Esophagus squamous epithelium (tissue), 5 donors: ENCODE measurements at regions not wholly inside any gene's neighbourhood (a gene's known extent, or its start where the extent isn't known, plus 50 kb on each side); places are given as distances from the start of the nearest gene placed in this dataset.
"Not testable (repeated sequence)": the region's sequence is repeated elsewhere in the genome, so short reads cannot be mapped to it uniquely, and the experiment has no call there.

Experiments used
- DNase-seq: peaks from one replicate; lab custom pipeline; 2025; lab: John Stamatoyannopoulos, UW
- H3K27ac ChIP-seq, 4 donors: fragments of 200-600 bp; sonication (generic); one replicate each; pipeline ENCODE4 v1.5.1; 2016 to 2019; ENCODE audit warnings: mild to moderate bottlenecking in 1 of 4
- H3K27me3 ChIP-seq, 4 donors: fragments of 200-600 bp; sonication (generic); 1 replicate in 3 of 4; 2 replicates in 1 of 4; pipeline versions ENCODE4 v1.5.1 to v1.6.0; 2017 to 2021; ENCODE audit warnings: antibody characterized with exemption in 1 of 4
- H3K36me3 ChIP-seq, 3 donors: fragments of 200-600 bp; sonication (generic); one replicate each; pipeline ENCODE4 v1.5.1; 2016 to 2019
- H3K4me1 ChIP-seq, 3 donors: fragments of 200-600 bp; sonication (generic); one replicate each; pipeline ENCODE4 v1.5.1; 2017 to 2019
- H3K4me3 ChIP-seq, 4 donors: fragments of 200-600 bp; sonication (generic); 1 replicate in 3 of 4; 2 replicates in 1 of 4; pipeline ENCODE4 v1.5.1; 2016 to 2019; ENCODE audit warnings: mild to moderate bottlenecking in 2 of 4, moderate library complexity in 1 of 4
- H3K9me3 ChIP-seq, 3 donors: fragments of 200-600 bp; sonication (generic); one replicate each; pipeline ENCODE4 v1.5.1; 2016 to 2019
- POLR2A ChIP-seq, 4 donors: fragments of 450-650 bp; IDR thresholded peaks; one replicate each; pipeline ENCODE4 v1.6.1; 2017; ENCODE audit warnings: antibody characterized with exemption in 4 of 4, mild to moderate bottlenecking in 4 of 4, moderate library complexity in 3 of 4
- whole genome bisulfite sequencing, 2 donors: methylation state at CpG; one replicate each; pipeline ENCODE4 v1.1.5; 2018; 5-methylcytosine and 5-hydroxymethylcytosine counted together
- intact Hi-C: fragments of 100-400 bp; cut with DNase I; formaldehyde crosslinking; loops from one replicate; pipeline ENCODE4 v1.15.0; 2022
- TF ChIP-seq, protein P1 (sequence below), 6 experiments: fragments of 450-650 bp in 4 of 6; fragments of 200-600 bp in 2 of 6; sonication (generic) in 2 of 6; IDR thresholded peaks; one replicate each; pipeline ENCODE4 v1.5.1; 2016 to 2019; ENCODE audit warnings: antibody characterized with exemption in 6 of 6, mild to moderate bottlenecking in 4 of 6, moderate library complexity in 4 of 6
- donor health status: DM: yes; HTN: yes; CAD: no.

DNA sequence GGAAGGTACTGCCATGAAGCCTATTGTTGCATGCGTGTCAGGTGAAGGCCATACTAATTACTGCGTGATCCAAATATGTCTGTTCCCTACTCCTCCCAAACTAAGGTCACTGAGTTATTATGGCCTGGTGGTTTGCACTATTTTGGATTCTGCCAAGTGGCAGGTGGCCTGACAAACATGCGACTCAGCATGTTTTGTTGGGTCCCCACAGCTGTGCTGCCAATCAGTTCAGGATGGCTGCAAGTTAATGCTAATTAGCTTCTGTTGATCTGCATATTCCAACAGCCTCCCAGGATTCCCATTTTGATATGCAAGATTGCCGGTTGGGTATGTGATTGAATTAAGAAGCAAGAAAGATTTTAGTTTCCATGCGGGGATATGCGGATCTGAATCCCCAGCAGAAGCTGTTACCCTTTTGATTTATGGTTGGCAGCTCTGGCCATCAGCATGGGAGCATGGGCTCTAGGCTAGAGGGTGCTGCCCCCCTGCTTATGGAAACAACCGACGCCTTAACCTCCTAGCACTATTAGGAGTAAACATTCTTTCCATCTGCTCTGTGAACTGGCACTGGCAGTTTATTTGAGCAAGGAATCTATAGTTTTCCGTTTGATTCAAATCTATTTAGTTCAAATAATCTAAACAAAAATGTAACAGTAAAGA is 429.8 kb upstream of the C1orf87 start:
- Histone ChIP-seq H3K36me3 (no peaks in the 10 kb centered on the region), H3K4me1 (no peaks in the 10 kb centered on the region), H3K9me3 (no peaks in the 10 kb centered on the region), H3K27ac (no peak overlapping the region), H3K4me3 (no peak overlapping the region), H3K27me3 (no peaks in the 10 kb centered on the region)
- TF ChIP-seq, protein P1, sequence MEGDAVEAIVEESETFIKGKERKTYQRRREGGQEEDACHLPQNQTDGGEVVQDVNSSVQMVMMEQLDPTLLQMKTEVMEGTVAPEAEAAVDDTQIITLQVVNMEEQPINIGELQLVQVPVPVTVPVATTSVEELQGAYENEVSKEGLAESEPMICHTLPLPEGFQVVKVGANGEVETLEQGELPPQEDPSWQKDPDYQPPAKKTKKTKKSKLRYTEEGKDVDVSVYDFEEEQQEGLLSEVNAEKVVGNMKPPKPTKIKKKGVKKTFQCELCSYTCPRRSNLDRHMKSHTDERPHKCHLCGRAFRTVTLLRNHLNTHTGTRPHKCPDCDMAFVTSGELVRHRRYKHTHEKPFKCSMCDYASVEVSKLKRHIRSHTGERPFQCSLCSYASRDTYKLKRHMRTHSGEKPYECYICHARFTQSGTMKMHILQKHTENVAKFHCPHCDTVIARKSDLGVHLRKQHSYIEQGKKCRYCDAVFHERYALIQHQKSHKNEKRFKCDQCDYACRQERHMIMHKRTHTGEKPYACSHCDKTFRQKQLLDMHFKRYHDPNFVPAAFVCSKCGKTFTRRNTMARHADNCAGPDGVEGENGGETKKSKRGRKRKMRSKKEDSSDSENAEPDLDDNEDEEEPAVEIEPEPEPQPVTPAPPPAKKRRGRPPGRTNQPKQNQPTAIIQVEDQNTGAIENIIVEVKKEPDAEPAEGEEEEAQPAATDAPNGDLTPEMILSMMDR (IDR thresholded peaks at IDR 0.05): no peak
- TF ChIP-seq POLR2A (IDR thresholded peaks at IDR 0.05): no peak
- intact Hi-C loops: no loop called here
- DNase-seq: no peak
- 65 to 76% methylated on average over 6 to 9 of the region's 9 CpGs for whole genome bisulfite sequencing, 2 donors

DNA sequence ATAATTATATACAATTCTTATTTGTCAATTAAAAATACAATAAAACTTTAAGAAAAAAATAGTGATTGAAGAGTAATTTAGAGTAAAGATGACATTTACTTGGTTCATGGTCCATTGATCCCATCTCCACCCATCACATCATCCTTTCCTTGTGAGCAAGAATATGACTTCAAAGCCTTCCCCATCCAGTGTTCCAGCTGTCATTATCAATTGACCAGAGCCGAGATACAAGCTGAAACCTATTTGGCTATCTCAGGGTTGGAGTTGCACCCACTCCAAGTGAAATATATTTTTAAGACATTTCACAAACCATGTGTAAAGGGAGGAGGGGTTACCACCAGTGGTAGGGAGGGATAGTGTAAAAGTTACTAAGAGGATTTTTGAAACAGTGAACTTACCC is 428.9 kb upstream of the C1orf87 start:
- DNase-seq: no peak
- intact Hi-C loops: no loop called here
- 73 to 93% methylated on average over 1 of the region's 1 CpG for WGBS, 2 donors
- Histone ChIP-seq H3K27me3 (no peaks in the 10 kb centered on the region), H3K36me3 (no peaks in the 10 kb centered on the region), H3K9me3 (no peaks in the 10 kb centered on the region), H3K27ac (no peak overlapping the region), H3K4me1 (no peaks in the 10 kb centered on the region), H3K4me3 (no peak overlapping the region)
- no peak for TF ChIP-seq POLR2A (IDR thresholded peaks at IDR 0.05)
- TF ChIP-seq, protein P1 (IDR thresholded peaks at IDR 0.05): no peak

DNA sequence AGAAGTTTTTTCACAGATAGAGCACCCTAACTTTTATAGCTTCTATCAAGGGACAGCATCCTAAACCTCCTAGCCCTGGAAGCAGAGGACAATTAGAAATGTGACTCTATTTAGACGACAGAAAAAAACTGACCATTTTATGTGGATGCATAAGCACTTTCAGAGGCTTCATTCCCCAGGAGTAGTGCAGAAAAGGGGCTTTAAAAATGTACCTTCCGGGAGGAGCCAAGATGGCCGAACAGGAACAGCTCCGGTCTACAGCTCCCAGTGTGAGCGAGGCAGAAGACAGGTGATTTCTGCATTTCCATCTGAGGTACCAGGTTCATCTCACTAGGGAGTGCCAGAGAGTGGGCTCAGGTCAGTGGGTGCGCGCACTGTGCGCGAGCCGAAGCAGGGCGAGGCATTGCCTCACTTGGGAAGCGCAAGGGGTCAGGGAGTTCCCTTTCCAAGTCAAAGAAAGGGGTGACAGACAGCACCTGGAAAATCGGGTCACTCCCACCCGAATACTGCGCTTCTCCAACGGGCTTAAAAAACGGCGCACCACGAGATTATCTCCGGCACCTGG is 416.4 kb upstream of the C1orf87 start:
- H3K9me3 ChIP-seq, H3K4me1 ChIP-seq, H3K27me3 ChIP-seq, intact Hi-C loops, H3K27ac ChIP-seq, H3K36me3 ChIP-seq, DNase-seq, H3K4me3 ChIP-seq: not testable (repeated sequence)
- WGBS, 2 donors: 68 to 82% methylated on average over 4 to 13 of the region's 20 CpGs

DNA sequence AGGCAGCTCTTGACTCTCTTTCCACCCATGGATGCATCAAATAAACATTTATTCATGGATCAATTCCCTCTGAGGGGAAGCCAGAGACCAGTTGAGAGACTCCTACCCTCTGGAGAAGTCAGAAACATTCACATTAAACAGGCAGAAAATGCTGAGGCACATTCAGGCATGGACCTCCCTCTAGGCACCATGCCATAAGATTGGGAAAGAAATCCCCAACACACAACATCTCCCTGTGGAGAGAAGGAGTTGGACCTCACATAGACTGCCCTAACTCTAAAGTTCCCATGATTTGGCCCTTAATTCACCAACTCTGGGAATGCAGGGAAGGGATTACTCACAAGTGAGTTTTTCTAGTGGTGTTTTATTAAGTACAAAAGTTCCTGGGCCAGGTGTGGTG is 415.3 kb upstream of the C1orf87 start:
- no peak for DNase-seq
- H3K4me3 ChIP-seq: no peak overlapping the region
- H3K27me3 ChIP-seq: no peaks in the 10 kb centered on the region
- intact Hi-C loops: no loop called here
- H3K9me3 ChIP-seq: no peaks in the 10 kb centered on the region
- TF ChIP-seq, protein P1 (IDR thresholded peaks at IDR 0.05): no peak
- no peak for TF ChIP-seq POLR2A (IDR thresholded peaks at IDR 0.05)
- no peaks in the 10 kb centered on the region for H3K4me1 ChIP-seq
- no peaks in the 10 kb centered on the region for H3K36me3 ChIP-seq
- no peak overlapping the region for H3K27ac ChIP-seq

DNA sequence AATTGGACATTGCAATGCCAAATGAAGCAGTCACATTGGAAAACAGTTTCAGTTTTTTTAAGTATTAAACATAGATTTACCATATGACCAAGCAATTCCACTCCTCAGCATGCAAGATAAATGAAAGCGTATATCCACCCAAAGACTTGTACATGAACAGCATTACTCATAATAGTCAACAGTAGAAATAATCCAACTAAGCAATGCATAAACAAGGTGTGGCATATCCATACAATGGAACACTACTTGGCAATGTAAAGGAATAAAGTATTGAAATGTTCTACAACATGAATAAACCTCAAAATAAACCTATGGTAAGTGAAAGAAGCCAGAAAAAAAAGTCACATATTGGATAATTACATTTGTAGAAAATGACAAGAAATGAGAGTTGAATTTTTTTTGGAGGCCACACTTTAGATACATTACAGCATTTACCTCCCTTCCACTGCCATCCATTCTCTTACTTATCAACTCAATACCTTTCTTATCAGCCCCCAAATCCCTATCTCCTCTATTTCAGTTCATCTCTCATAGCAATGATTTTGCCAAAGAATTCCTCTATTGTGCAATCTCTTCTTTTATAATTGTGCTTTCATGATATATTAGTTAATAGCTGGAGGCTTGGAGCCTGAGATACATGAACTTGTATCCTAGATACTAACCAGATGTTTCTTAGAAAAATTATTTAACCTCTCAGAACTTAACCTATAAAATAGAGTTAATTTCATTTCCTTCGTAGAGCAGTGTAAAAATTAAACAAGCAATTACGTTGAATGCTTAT is 414.2 kb upstream of the C1orf87 start:
- intact Hi-C loops: no loop called here

More for the DNA sequence above, 414.2 kb upstream of the C1orf87 start:
- Histone ChIP-seq H3K9me3 (no peaks in the 10 kb centered on the region), H3K27ac (no peak overlapping the region), H3K4me1 (no peaks in the 10 kb centered on the region), H3K36me3 (no peaks in the 10 kb centered on the region), H3K27me3 (no peaks in the 10 kb centered on the region), H3K4me3 (no peak overlapping the region)
- DNase-seq: no peak
- WGBS, 2 donors: 44 to 74% methylated on average over 3 of the region's 3 CpGs
- TF ChIP-seq, protein P1 (IDR thresholded peaks at IDR 0.05): no peak
- TF ChIP-seq POLR2A (IDR thresholded peaks at IDR 0.05): no peak
